ENCODE measurements at regions not wholly inside any gene's neighbourhood (a gene's known extent, or its start where the extent isn't known, plus 50 kb on each side); places are given as distances from the start of the nearest gene placed in this dataset.

GRCh38 chr20:40610730-40611129 lies 78.3 kb downstream of the MAFB start:
- H3K4me1 ChIP-seq (ENCODE audit: insufficient read depth, low read length), result no peaks in the 10 kb centered on the region
- H3K36me3 ChIP-seq (ENCODE audit: insufficient read depth, low read length), result no peaks in the 10 kb centered on the region
- 93% methylated on average over 2 of the region's 3 CpGs for WGBS
- no peak overlapping the region for H3K9ac ChIP-seq (ENCODE audit: low read depth, low read length)
- H3K27me3 ChIP-seq (ENCODE audit: insufficient read depth, low read length), result no peaks in the 10 kb centered on the region
- H3K4me3 ChIP-seq (ENCODE audit: low read length), result no peak overlapping the region
- H3K27ac ChIP-seq (ENCODE audit: low read depth, low read length), result no peak overlapping the region
- H3K9me3 ChIP-seq (ENCODE audit: insufficient read depth, low read depth, low read length), result no peaks in the 10 kb centered on the region

GRCh38 chr20:40607927-40608326 lies 81.1 kb downstream of the MAFB start:
- Histone ChIP-seq H3K27me3 (ENCODE audit: insufficient read depth, low read length) (no peaks in the 10 kb centered on the region), H3K4me3 (ENCODE audit: low read length) (no peak overlapping the region), H3K36me3 (ENCODE audit: insufficient read depth, low read length) (no peaks in the 10 kb centered on the region), H3K27ac (ENCODE audit: low read depth, low read length) (no peak overlapping the region), H3K4me1 (ENCODE audit: insufficient read depth, low read length) (no peaks in the 10 kb centered on the region), H3K9ac (ENCODE audit: low read depth, low read length) (no peak overlapping the region), H3K9me3 (ENCODE audit: insufficient read depth, low read depth, low read length) (no peaks in the 10 kb centered on the region)
- WGBS, result 95% methylated on average over 5 of the region's 5 CpGs

GRCh38 chr20:40606660-40607059 lies 82.4 kb downstream of the MAFB start:
- Histone ChIP-seq H3K4me1 (ENCODE audit: insufficient read depth, low read length) (no peaks in the 10 kb centered on the region), H3K4me3 (ENCODE audit: low read length) (no peak overlapping the region), H3K27ac (ENCODE audit: low read depth, low read length) (no peak overlapping the region), H3K27me3 (ENCODE audit: insufficient read depth, low read length) (no peaks in the 10 kb centered on the region), H3K9me3 (ENCODE audit: insufficient read depth, low read depth, low read length) (no peaks in the 10 kb centered on the region), H3K36me3 (ENCODE audit: insufficient read depth, low read length) (no peaks in the 10 kb centered on the region), H3K9ac (ENCODE audit: low read depth, low read length) (no peak overlapping the region)
- 50% methylated on average over 2 of the region's 2 CpGs for WGBS

- no peak overlapping the region for H3K4me3 ChIP-seq (ENCODE audit: low read length)
- no peaks in the 10 kb centered on the region for H3K9me3 ChIP-seq (ENCODE audit: insufficient read depth, low read depth, low read length)
- WGBS, result 94% methylated on average over 3 of the region's 3 CpGs
- no peaks in the 10 kb centered on the region for H3K27me3 ChIP-seq (ENCODE audit: insufficient read depth, low read length)
- H3K27ac ChIP-seq (ENCODE audit: low read depth, low read length), result no peak overlapping the region
- H3K9ac ChIP-seq (ENCODE audit: low read depth, low read length), result no peak overlapping the region
- H3K36me3 ChIP-seq (ENCODE audit: insufficient read depth, low read length), result no peaks in the 10 kb centered on the region
- H3K4me1 ChIP-seq (ENCODE audit: insufficient read depth, low read length), result no peaks in the 10 kb centered on the region
These were observed 82.8 kb downstream of the MAFB start for GRCh38 chr20:40606237-40606636.

GRCh38 chr20:40604416-40604815 lies 84.6 kb downstream of the MAFB start:
- Histone ChIP-seq H3K4me3 (ENCODE audit: low read length) (no peak overlapping the region), H3K9me3 (ENCODE audit: insufficient read depth, low read depth, low read length) (no peaks in the 10 kb centered on the region), H3K4me1 (ENCODE audit: insufficient read depth, low read length) (no peaks in the 10 kb centered on the region), H3K27ac (ENCODE audit: low read depth, low read length) (no peak overlapping the region), H3K27me3 (ENCODE audit: insufficient read depth, low read length) (no peaks in the 10 kb centered on the region), H3K36me3 (ENCODE audit: insufficient read depth, low read length) (no peaks in the 10 kb centered on the region), H3K9ac (ENCODE audit: low read depth, low read length) (no peak overlapping the region)
- 91% methylated on average over 5 of the region's 5 CpGs for WGBS

GRCh38 chr20:40603057-40603651 lies 85.9 kb downstream of the MAFB start:
- Histone ChIP-seq H3K4me1 (ENCODE audit: insufficient read depth, low read length) (no peaks in the 10 kb centered on the region), H3K36me3 (ENCODE audit: insufficient read depth, low read length) (no peaks in the 10 kb centered on the region), H3K27me3 (ENCODE audit: insufficient read depth, low read length) (no peaks in the 10 kb centered on the region), H3K4me3 (ENCODE audit: low read length) (no peak overlapping the region), H3K27ac (ENCODE audit: low read depth, low read length) (no peak overlapping the region), H3K9me3 (ENCODE audit: insufficient read depth, low read depth, low read length) (peaks cover 12% of the 10 kb centered on the region; the same call in 1 of the 2 replicates), H3K9ac (ENCODE audit: low read depth, low read length) (no peak overlapping the region)
- WGBS, result 80% methylated on average over 3 of the region's 3 CpGs

GRCh38 chr20:40602381-40602780 lies 86.7 kb downstream of the MAFB start:
- H3K36me3 ChIP-seq (ENCODE audit: insufficient read depth, low read length), result no peaks in the 10 kb centered on the region
- peaks cover 13% of the 10 kb centered on the region; the same call in 1 of the 2 replicates for H3K9me3 ChIP-seq (ENCODE audit: insufficient read depth, low read depth, low read length)
- no peak overlapping the region for H3K9ac ChIP-seq (ENCODE audit: low read depth, low read length)
- no peaks in the 10 kb centered on the region for H3K27me3 ChIP-seq (ENCODE audit: insufficient read depth, low read length)
- H3K4me3 ChIP-seq (ENCODE audit: low read length), result no peak overlapping the region
- no peaks in the 10 kb centered on the region for H3K4me1 ChIP-seq (ENCODE audit: insufficient read depth, low read length)
- 98% methylated on average over 1 of the region's 1 CpG for WGBS
- no peak overlapping the region for H3K27ac ChIP-seq (ENCODE audit: low read depth, low read length)

GRCh38 chr20:40600441-40601219 lies 88.4 kb downstream of the MAFB start:
- no peaks in the 10 kb centered on the region for H3K27me3 ChIP-seq (ENCODE audit: insufficient read depth, low read length)
- H3K4me1 ChIP-seq (ENCODE audit: insufficient read depth, low read length), result no peaks in the 10 kb centered on the region
- no peak overlapping the region for H3K9ac ChIP-seq (ENCODE audit: low read depth, low read length)
- no peaks in the 10 kb centered on the region for H3K36me3 ChIP-seq (ENCODE audit: insufficient read depth, low read length)
- no peak overlapping the region for H3K27ac ChIP-seq (ENCODE audit: low read depth, low read length)
- 95% methylated on average over 2 of the region's 2 CpGs for WGBS
- H3K9me3 ChIP-seq (ENCODE audit: insufficient read depth, low read depth, low read length), result peaks cover 13% of the 10 kb centered on the region; the same call in 1 of the 2 replicates
- no peak overlapping the region for H3K4me3 ChIP-seq (ENCODE audit: low read length)

GRCh38 chr20:40599987-40600386 lies 89.0 kb downstream of the MAFB start:
- Histone ChIP-seq H3K36me3 (ENCODE audit: insufficient read depth, low read length) (no peaks in the 10 kb centered on the region), H3K9me3 (ENCODE audit: insufficient read depth, low read depth, low read length) (peaks cover 13% of the 10 kb centered on the region; the same call in 1 of the 2 replicates), H3K4me1 (ENCODE audit: insufficient read depth, low read length) (no peaks in the 10 kb centered on the region), H3K27ac (ENCODE audit: low read depth, low read length) (no peak overlapping the region), H3K27me3 (ENCODE audit: insufficient read depth, low read length) (no peaks in the 10 kb centered on the region), H3K4me3 (ENCODE audit: low read length) (no peak overlapping the region), H3K9ac (ENCODE audit: low read depth, low read length) (no peak overlapping the region)
- WGBS, result 100% methylated on average over 2 of the region's 3 CpGs

- Histone ChIP-seq H3K4me1 (ENCODE audit: insufficient read depth, low read length) (no peaks in the 10 kb centered on the region), H3K36me3 (ENCODE audit: insufficient read depth, low read length) (no peaks in the 10 kb centered on the region), H3K9ac (ENCODE audit: low read depth, low read length) (no peak overlapping the region), H3K9me3 (ENCODE audit: insufficient read depth, low read depth, low read length) (no peaks in the 10 kb centered on the region), H3K4me3 (ENCODE audit: low read length) (no peak overlapping the region), H3K27me3 (ENCODE audit: insufficient read depth, low read length) (no peaks in the 10 kb centered on the region), H3K27ac (ENCODE audit: low read depth, low read length) (no peak overlapping the region)
- WGBS, result 90% methylated on average over 1 of the region's 1 CpG
These were observed 96.1 kb downstream of the MAFB start for GRCh38 chr20:40592941-40593340.

GRCh38 chr20:40591536-40591935 lies 97.5 kb downstream of the MAFB start:
- no peak overlapping the region for H3K9ac ChIP-seq (ENCODE audit: low read depth, low read length)
- H3K9me3 ChIP-seq (ENCODE audit: insufficient read depth, low read depth, low read length), result no peaks in the 10 kb centered on the region
- no peaks in the 10 kb centered on the region for H3K36me3 ChIP-seq (ENCODE audit: insufficient read depth, low read length)
- no peak overlapping the region for H3K27ac ChIP-seq (ENCODE audit: low read depth, low read length)
- no CpG with 5 or more reads among the region's 1 CpG for WGBS
- no peaks in the 10 kb centered on the region for H3K27me3 ChIP-seq (ENCODE audit: insufficient read depth, low read length)
- H3K4me1 ChIP-seq (ENCODE audit: insufficient read depth, low read length), result no peaks in the 10 kb centered on the region
- H3K4me3 ChIP-seq (ENCODE audit: low read length), result no peak overlapping the region
